Adipocyte (in vitro differentiated cells): ENCODE measurements at regions not wholly inside any gene's neighbourhood (a gene's known extent, or its start where the extent isn't known, plus 50 kb on each side); places are given as distances from the start of the nearest gene placed in this dataset.

ENCODE experiments used
- DNase-seq: peaks from one replicate; pipeline ENCODE4 v3.0.0-alpha.2; 2015; ENCODE audit warnings: low read depth
- H3K27me3 ChIP-seq: replicated peaks from 2 replicates; pipeline ENCODE4 v1.7.0; 2013; ENCODE audit warnings: mild to moderate bottlenecking, low read length, moderate library complexity; ENCODE audit not compliant: control insufficient read depth, insufficient read depth
- H3K36me3 ChIP-seq: 2 replicates; pipeline ENCODE4 v1.7.0; 2013; ENCODE audit warnings: low read length, mild to moderate bottlenecking, moderate library complexity; ENCODE audit not compliant: control insufficient read depth, insufficient read depth, severe bottlenecking
- H3K4me1 ChIP-seq: 2 replicates; pipeline ENCODE4 v1.7.0; 2013; ENCODE audit warnings: mild to moderate bottlenecking, low read length, moderate library complexity; ENCODE audit not compliant: control insufficient read depth, insufficient read depth
- H3K4me3 ChIP-seq: 2 replicates; pipeline ENCODE4 v1.7.0; 2013; ENCODE audit warnings: mild to moderate bottlenecking, low read length, moderate library complexity
- H3K9ac ChIP-seq: 2 replicates; pipeline ENCODE4 v1.7.0; 2013; ENCODE audit warnings: mild to moderate bottlenecking, low read length, moderate library complexity
- H3K9me3 ChIP-seq: 2 replicates; pipeline ENCODE4 v1.7.0; 2013; ENCODE audit warnings: mild to moderate bottlenecking, low read length, moderate library complexity; ENCODE audit not compliant: control insufficient read depth

GRCh38 chr18:51593931-51594330 lies 396.4 kb upstream of the MEX3C start:
- H3K4me1 ChIP-seq, result no peaks in the 10 kb centered on the region
- no peak for DNase-seq
- no peak overlapping the region for H3K9ac ChIP-seq
- no peaks in the 10 kb centered on the region for H3K27me3 ChIP-seq
- no peaks in the 10 kb centered on the region for H3K36me3 ChIP-seq
- H3K9me3 ChIP-seq, result peaks cover 8% of the 10 kb centered on the region
- no peak overlapping the region for H3K4me3 ChIP-seq

GRCh38 chr18:51603111-51603510 lies 405.6 kb upstream of the MEX3C start:
- Histone ChIP-seq H3K9me3 (peaks cover 5% of the 10 kb centered on the region), H3K4me1 (no peaks in the 10 kb centered on the region), H3K4me3 (no peak overlapping the region), H3K9ac (no peak overlapping the region), H3K36me3 (no peaks in the 10 kb centered on the region), H3K27me3 (no peaks in the 10 kb centered on the region)
- no peak for DNase-seq

- Histone ChIP-seq H3K9ac (no peak overlapping the region), H3K4me3 (no peak overlapping the region), H3K9me3 (peaks cover 4% of the 10 kb centered on the region), H3K36me3 (no peaks in the 10 kb centered on the region), H3K4me1 (no peaks in the 10 kb centered on the region), H3K27me3 (no peaks in the 10 kb centered on the region)
- no peak for DNase-seq
Observed at GRCh38 chr18:51603551-51603950, 406.1 kb upstream of the MEX3C start.

GRCh38 chr18:51610481-51610880 lies 413.0 kb upstream of the MEX3C start:
- Histone ChIP-seq H3K4me1 (no peaks in the 10 kb centered on the region), H3K9ac (no peak overlapping the region), H3K4me3 (no peak overlapping the region), H3K36me3 (no peaks in the 10 kb centered on the region), H3K27me3 (no peaks in the 10 kb centered on the region), H3K9me3 (peaks cover 4% of the 10 kb centered on the region)
- DNase-seq, result no peak

GRCh38 chr18:51611326-51611725 lies 413.8 kb upstream of the MEX3C start:
- H3K27me3 ChIP-seq, result no peaks in the 10 kb centered on the region
- DNase-seq, result no peak
- no peaks in the 10 kb centered on the region for H3K4me1 ChIP-seq
- H3K9me3 ChIP-seq, result peaks cover 4% of the 10 kb centered on the region
- H3K9ac ChIP-seq, result no peak overlapping the region
- H3K4me3 ChIP-seq, result no peak overlapping the region
- H3K36me3 ChIP-seq, result no peaks in the 10 kb centered on the region

- H3K4me3 ChIP-seq, result no peak overlapping the region
- H3K4me1 ChIP-seq, result no peaks in the 10 kb centered on the region
- no peaks in the 10 kb centered on the region for H3K9me3 ChIP-seq
- H3K36me3 ChIP-seq, result no peaks in the 10 kb centered on the region
- no peaks in the 10 kb centered on the region for H3K27me3 ChIP-seq
- DNase-seq, result peak; percentile 2
- H3K9ac ChIP-seq, result no peak overlapping the region
Observed at GRCh38 chr18:51614033-51614432, 416.6 kb upstream of the MEX3C start.

- Histone ChIP-seq H3K9ac (no peak overlapping the region), H3K9me3 (no peaks in the 10 kb centered on the region), H3K4me1 (no peaks in the 10 kb centered on the region), H3K4me3 (no peak overlapping the region), H3K27me3 (no peaks in the 10 kb centered on the region), H3K36me3 (no peaks in the 10 kb centered on the region)
- DNase-seq, result no peak
Observed at GRCh38 chr18:51614967-51615571, 417.6 kb upstream of the MEX3C start.

- Histone ChIP-seq H3K4me1 (no peaks in the 10 kb centered on the region), H3K9me3 (no peaks in the 10 kb centered on the region), H3K36me3 (no peaks in the 10 kb centered on the region), H3K27me3 (peaks cover 6% of the 10 kb centered on the region), H3K9ac (no peak overlapping the region), H3K4me3 (no peak overlapping the region)
- no peak for DNase-seq
Observed at GRCh38 chr18:51617167-51617566, 419.7 kb upstream of the MEX3C start.

- peaks cover 12% of the 10 kb centered on the region for H3K27me3 ChIP-seq
- no peaks in the 10 kb centered on the region for H3K4me1 ChIP-seq
- no peak for DNase-seq
- H3K9ac ChIP-seq, result no peak overlapping the region
- H3K36me3 ChIP-seq, result no peaks in the 10 kb centered on the region
- H3K4me3 ChIP-seq, result no peak overlapping the region
- no peaks in the 10 kb centered on the region for H3K9me3 ChIP-seq
Observed at GRCh38 chr18:51617572-51618260, 420.2 kb upstream of the MEX3C start.

GRCh38 chr18:51619283-51619682 lies 421.8 kb upstream of the MEX3C start:
- Histone ChIP-seq H3K4me1 (no peaks in the 10 kb centered on the region), H3K4me3 (no peak overlapping the region), H3K9ac (no peak overlapping the region), H3K9me3 (no peaks in the 10 kb centered on the region), H3K36me3 (no peaks in the 10 kb centered on the region), H3K27me3 (peaks cover 14% of the 10 kb centered on the region)
- no peak for DNase-seq

- H3K4me3 ChIP-seq, result no peak overlapping the region
- H3K9ac ChIP-seq, result no peak overlapping the region
- H3K36me3 ChIP-seq, result no peaks in the 10 kb centered on the region
- no peaks in the 10 kb centered on the region for H3K9me3 ChIP-seq
- peak; percentile 56 for DNase-seq
- H3K27me3 ChIP-seq, result peaks cover 20% of the 10 kb centered on the region
- H3K4me1 ChIP-seq, result no peaks in the 10 kb centered on the region
Observed at GRCh38 chr18:51621113-51621863, 423.8 kb upstream of the MEX3C start.
